Sigmoid colon (tissue), 4 donors: ENCODE measurements at regions not wholly inside any gene's neighbourhood (a gene's known extent, or its start where the extent isn't known, plus 50 kb on each side); places are given as distances from the start of the nearest gene placed in this dataset.

Experiments used
- EP300 ChIP-seq, 4 donors: sonication (generic); formaldehyde crosslinking; IDR thresholded peaks; one replicate each; pipeline ENCODE4 v1.6.1; 2017; ENCODE audit warnings: antibody characterized with exemption in 4 of 4
- POLR2A ChIP-seq, 2 donors: fragments of 450-650 bp; IDR thresholded peaks; one replicate each; pipeline ENCODE4 v1.6.1; 2016; ENCODE audit warnings: antibody characterized with exemption in 2 of 2, mild to moderate bottlenecking in 2 of 2, moderate library complexity in 2 of 2
- POLR2AphosphoS5 ChIP-seq, 4 donors: sonication (generic); formaldehyde crosslinking; IDR thresholded peaks; one replicate each; pipeline ENCODE4 v1.6.1; 2017; ENCODE audit warnings: antibody characterized with exemption in 4 of 4
- TF ChIP-seq, protein P1 (sequence below), 4 experiments: fragments of 450-650 bp in 3 of 4; fragments of 200-600 bp in 1 of 4; IDR thresholded peaks; one replicate each; pipeline ENCODE4 v1.5.1; 2016 to 2019; ENCODE audit warnings: antibody characterized with exemption in 4 of 4, mild to moderate bottlenecking in 3 of 4, moderate library complexity in 2 of 4

DNA sequence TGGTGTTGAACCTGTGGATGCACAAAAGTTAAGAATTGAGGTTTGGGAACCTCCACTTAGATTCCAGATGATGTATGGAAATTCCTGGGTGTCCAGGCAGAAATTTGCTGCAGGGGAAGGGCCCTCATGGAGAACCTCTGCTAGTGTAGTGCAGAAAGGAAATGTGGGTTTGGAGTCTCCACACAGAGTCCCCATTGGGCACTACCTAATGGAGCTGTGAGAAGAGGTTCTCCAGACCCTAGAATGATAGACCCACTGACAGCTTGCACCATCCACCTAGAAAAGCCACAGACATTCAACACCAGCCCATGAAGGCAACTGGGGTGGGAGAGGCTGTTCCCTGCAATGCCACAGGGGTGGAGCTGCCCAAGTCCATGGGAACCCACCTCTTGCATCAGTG lies 1032.8 kb upstream of the EPHA6 start:
- TF ChIP-seq, protein P1, sequence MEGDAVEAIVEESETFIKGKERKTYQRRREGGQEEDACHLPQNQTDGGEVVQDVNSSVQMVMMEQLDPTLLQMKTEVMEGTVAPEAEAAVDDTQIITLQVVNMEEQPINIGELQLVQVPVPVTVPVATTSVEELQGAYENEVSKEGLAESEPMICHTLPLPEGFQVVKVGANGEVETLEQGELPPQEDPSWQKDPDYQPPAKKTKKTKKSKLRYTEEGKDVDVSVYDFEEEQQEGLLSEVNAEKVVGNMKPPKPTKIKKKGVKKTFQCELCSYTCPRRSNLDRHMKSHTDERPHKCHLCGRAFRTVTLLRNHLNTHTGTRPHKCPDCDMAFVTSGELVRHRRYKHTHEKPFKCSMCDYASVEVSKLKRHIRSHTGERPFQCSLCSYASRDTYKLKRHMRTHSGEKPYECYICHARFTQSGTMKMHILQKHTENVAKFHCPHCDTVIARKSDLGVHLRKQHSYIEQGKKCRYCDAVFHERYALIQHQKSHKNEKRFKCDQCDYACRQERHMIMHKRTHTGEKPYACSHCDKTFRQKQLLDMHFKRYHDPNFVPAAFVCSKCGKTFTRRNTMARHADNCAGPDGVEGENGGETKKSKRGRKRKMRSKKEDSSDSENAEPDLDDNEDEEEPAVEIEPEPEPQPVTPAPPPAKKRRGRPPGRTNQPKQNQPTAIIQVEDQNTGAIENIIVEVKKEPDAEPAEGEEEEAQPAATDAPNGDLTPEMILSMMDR (IDR thresholded peaks at IDR 0.05): no peak
- TF ChIP-seq POLR2AphosphoS5 (IDR thresholded peaks at IDR 0.05) (no peak), POLR2A (IDR thresholded peaks at IDR 0.05) (no peak), EP300 (IDR thresholded peaks at IDR 0.05) (no peak)
